ENCODE measurements at regions not wholly inside any gene's neighbourhood (a gene's known extent, or its start where the extent isn't known, plus 50 kb on each side); places are given as distances from the start of the nearest gene placed in this dataset.

DNA sequence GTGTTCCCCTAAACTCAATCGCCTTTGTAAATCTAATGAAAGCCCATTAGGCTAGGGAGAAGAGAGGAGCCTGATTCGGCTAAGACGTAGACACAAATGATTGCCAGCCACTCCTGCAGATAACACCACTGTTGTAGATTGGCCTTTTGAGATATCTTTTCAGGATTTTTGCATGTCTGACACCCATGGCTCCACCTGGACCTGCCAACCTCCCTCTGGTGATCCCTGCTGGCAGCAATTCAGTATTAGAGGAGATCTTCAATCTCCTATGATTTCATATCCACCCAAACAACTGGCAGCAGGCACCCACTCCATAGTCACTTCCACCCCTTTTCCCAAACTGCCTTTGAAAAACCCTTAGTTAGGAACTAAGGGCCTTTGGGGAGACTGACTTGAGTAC is 191.9 kb upstream of the UBL3 start:
- Histone ChIP-seq H3K36me3 (ENCODE audit: control insufficient read depth, insufficient read depth, low read length) (no peaks in the 10 kb centered on the region), H3K4me3 (ENCODE audit: low read depth, low read length) (no peak overlapping the region), H3K4me1 (no peaks in the 10 kb centered on the region), H3K9ac (no peak overlapping the region), H3K79me2 (no peaks in the 10 kb centered on the region), H3K9me3 (ENCODE audit: control insufficient read depth, low read length) (no peaks in the 10 kb centered on the region), H2AFZ (no peak overlapping the region), H3K4me2 (ENCODE audit: low read length) (no peak overlapping the region), H3K27ac (no peak overlapping the region), H3K27me3 (ENCODE audit: control insufficient read depth, insufficient read depth, low read length) (no peaks in the 10 kb centered on the region)
- no peak for TF ChIP-seq CTCF (IDR thresholded peaks at IDR 0.05)

DNA sequence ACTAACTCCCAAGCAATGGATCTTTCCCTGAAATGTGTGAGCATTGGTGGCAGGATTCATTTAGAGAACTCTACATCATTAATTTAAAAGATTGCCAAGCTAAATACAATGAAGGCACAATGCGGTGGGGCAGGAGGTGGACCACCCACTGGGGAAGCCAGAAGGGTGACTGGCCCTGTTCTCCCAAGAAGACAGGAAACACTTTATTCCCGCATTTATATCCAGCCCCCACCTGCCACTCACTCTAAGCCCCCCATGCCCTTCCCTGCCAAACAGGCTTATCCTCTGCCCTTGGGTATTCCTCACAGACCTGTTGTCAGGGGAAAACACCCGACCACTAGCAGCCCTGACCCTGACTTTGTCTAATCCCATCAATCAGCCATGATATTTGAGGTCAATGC is 189.1 kb upstream of the UBL3 start:
- no peaks in the 10 kb centered on the region for H3K27me3 ChIP-seq (ENCODE audit: control insufficient read depth, insufficient read depth, low read length)
- no peaks in the 10 kb centered on the region for H3K9me3 ChIP-seq (ENCODE audit: control insufficient read depth, low read length)
- H3K36me3 ChIP-seq (ENCODE audit: control insufficient read depth, insufficient read depth, low read length) = no peaks in the 10 kb centered on the region
- TF ChIP-seq CTCF (IDR thresholded peaks at IDR 0.05) = no peak
- no peaks in the 10 kb centered on the region for H3K4me1 ChIP-seq
- H3K9ac ChIP-seq = no peak overlapping the region
- no peak overlapping the region for H3K4me2 ChIP-seq (ENCODE audit: low read length)
- no peak overlapping the region for H2AFZ ChIP-seq
- no peak overlapping the region for H3K27ac ChIP-seq
- no peak overlapping the region for H3K4me3 ChIP-seq (ENCODE audit: low read depth, low read length)
- H3K79me2 ChIP-seq = no peaks in the 10 kb centered on the region

DNA sequence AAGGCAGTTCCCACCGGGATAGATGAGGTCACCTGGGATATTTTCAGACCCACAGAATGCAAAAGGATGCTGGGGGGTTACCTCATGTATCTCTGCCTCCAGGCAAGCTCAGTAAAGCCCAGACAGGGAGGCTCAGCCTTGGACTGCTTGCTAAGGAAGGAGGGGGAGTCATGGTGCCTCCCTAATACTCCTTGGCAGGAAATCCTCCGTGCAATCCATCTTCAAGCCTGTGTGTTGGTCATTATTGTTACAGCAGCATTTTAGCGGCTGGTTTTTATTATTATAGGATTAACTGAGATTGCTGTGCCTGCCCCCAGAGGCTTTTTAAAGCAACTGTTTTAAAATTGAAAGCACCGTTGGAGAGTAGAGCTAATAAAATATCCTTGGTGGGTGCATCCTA is 188.5 kb upstream of the UBL3 start:
- no peaks in the 10 kb centered on the region for H3K27me3 ChIP-seq (ENCODE audit: control insufficient read depth, insufficient read depth, low read length)
- no peak for TF ChIP-seq CTCF (IDR thresholded peaks at IDR 0.05)
- H3K4me1 ChIP-seq = no peaks in the 10 kb centered on the region
- H3K4me3 ChIP-seq (ENCODE audit: low read depth, low read length) = no peak overlapping the region
- no peak overlapping the region for H3K27ac ChIP-seq
- no peak overlapping the region for H2AFZ ChIP-seq
- H3K9ac ChIP-seq = no peak overlapping the region
- H3K4me2 ChIP-seq (ENCODE audit: low read length) = no peak overlapping the region
- no peaks in the 10 kb centered on the region for H3K36me3 ChIP-seq (ENCODE audit: control insufficient read depth, insufficient read depth, low read length)
- no peaks in the 10 kb centered on the region for H3K9me3 ChIP-seq (ENCODE audit: control insufficient read depth, low read length)
- H3K79me2 ChIP-seq = no peaks in the 10 kb centered on the region

- Histone ChIP-seq H3K79me2 (no peaks in the 10 kb centered on the region), H3K27me3 (ENCODE audit: control insufficient read depth, insufficient read depth, low read length) (no peaks in the 10 kb centered on the region), H2AFZ (no peak overlapping the region), H3K4me2 (ENCODE audit: low read length) (no peak overlapping the region), H3K4me3 (ENCODE audit: low read depth, low read length) (no peak overlapping the region), H3K9ac (no peak overlapping the region), H3K4me1 (no peaks in the 10 kb centered on the region), H3K9me3 (ENCODE audit: control insufficient read depth, low read length) (no peaks in the 10 kb centered on the region), H3K36me3 (ENCODE audit: control insufficient read depth, insufficient read depth, low read length) (no peaks in the 10 kb centered on the region), H3K27ac (no peak overlapping the region)
- no peak for TF ChIP-seq CTCF (IDR thresholded peaks at IDR 0.05)
These were observed 187.3 kb upstream of the UBL3 start for GRCh38 chr13:30037766-30038165.

GRCh38 chr13:30037306-30037705 is 186.9 kb upstream of the UBL3 start:
- Histone ChIP-seq H3K9ac (no peak overlapping the region), H3K4me2 (ENCODE audit: low read length) (no peak overlapping the region), H3K9me3 (ENCODE audit: control insufficient read depth, low read length) (no peaks in the 10 kb centered on the region), H3K79me2 (no peaks in the 10 kb centered on the region), H2AFZ (no peak overlapping the region), H3K36me3 (ENCODE audit: control insufficient read depth, insufficient read depth, low read length) (no peaks in the 10 kb centered on the region), H3K4me3 (ENCODE audit: low read depth, low read length) (no peak overlapping the region), H3K27me3 (ENCODE audit: control insufficient read depth, insufficient read depth, low read length) (no peaks in the 10 kb centered on the region), H3K4me1 (no peaks in the 10 kb centered on the region), H3K27ac (no peak overlapping the region)
- TF ChIP-seq CTCF (IDR thresholded peaks at IDR 0.05) = no peak

Measured in parathyroid adenoma (tissue), 2 donors.